C4-2B (cell line): ENCODE measurements at regions not wholly inside any gene's neighbourhood (a gene's known extent, or its start where the extent isn't known, plus 50 kb on each side); places are given as distances from the start of the nearest gene placed in this dataset.

Experiments
- ZFX ChIP-seq: fragments of 450-650 bp; IDR thresholded peaks from 2 replicates; pipeline ENCODE4 v1.6.1; 2017
- TF ChIP-seq, protein P1 (sequence below): fragments of 450-650 bp; conservative IDR thresholded peaks from 2 replicates; pipeline ENCODE4 v1.5.1; 2017; ENCODE audit warnings: mild to moderate bottlenecking

GRCh38 chr2:156704617-156705016, 268.4 kb downstream of the GPD2 start:
- TF ChIP-seq, protein P1, sequence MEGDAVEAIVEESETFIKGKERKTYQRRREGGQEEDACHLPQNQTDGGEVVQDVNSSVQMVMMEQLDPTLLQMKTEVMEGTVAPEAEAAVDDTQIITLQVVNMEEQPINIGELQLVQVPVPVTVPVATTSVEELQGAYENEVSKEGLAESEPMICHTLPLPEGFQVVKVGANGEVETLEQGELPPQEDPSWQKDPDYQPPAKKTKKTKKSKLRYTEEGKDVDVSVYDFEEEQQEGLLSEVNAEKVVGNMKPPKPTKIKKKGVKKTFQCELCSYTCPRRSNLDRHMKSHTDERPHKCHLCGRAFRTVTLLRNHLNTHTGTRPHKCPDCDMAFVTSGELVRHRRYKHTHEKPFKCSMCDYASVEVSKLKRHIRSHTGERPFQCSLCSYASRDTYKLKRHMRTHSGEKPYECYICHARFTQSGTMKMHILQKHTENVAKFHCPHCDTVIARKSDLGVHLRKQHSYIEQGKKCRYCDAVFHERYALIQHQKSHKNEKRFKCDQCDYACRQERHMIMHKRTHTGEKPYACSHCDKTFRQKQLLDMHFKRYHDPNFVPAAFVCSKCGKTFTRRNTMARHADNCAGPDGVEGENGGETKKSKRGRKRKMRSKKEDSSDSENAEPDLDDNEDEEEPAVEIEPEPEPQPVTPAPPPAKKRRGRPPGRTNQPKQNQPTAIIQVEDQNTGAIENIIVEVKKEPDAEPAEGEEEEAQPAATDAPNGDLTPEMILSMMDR = no peak
- no peak for TF ChIP-seq ZFX
